ENCODE measurements at regions not wholly inside any gene's neighbourhood (a gene's known extent, or its start where the extent isn't known, plus 50 kb on each side); places are given as distances from the start of the nearest gene placed in this dataset.
"Not testable (repeated sequence)": the region's sequence is repeated elsewhere in the genome, so short reads cannot be mapped to it uniquely, and the experiment has no call there.

DNA sequence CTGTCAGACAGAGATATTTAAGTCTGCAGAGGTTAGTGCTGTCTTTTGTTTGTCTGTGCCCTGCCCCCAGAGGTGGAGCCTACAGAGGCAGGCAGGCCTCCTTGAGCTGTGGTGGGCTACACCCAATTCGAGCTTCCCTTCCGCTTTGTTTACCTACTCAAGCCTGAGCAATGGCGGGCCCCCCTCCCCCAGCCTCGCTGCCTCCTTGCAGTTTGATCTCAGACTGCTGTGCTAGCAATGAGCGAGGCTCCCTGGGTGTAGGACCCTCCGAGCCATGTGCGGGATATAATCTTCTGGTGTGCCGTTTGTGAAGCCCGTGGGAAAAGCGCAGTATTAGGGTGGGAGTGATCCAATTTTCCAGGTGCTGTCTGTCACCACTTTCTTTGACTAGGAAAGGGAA is 366.3 kb upstream of the MAGEB18 start:
- TF ChIP-seq, protein P1, sequence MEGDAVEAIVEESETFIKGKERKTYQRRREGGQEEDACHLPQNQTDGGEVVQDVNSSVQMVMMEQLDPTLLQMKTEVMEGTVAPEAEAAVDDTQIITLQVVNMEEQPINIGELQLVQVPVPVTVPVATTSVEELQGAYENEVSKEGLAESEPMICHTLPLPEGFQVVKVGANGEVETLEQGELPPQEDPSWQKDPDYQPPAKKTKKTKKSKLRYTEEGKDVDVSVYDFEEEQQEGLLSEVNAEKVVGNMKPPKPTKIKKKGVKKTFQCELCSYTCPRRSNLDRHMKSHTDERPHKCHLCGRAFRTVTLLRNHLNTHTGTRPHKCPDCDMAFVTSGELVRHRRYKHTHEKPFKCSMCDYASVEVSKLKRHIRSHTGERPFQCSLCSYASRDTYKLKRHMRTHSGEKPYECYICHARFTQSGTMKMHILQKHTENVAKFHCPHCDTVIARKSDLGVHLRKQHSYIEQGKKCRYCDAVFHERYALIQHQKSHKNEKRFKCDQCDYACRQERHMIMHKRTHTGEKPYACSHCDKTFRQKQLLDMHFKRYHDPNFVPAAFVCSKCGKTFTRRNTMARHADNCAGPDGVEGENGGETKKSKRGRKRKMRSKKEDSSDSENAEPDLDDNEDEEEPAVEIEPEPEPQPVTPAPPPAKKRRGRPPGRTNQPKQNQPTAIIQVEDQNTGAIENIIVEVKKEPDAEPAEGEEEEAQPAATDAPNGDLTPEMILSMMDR (conservative IDR thresholded peaks at IDR 0.05; ENCODE audit: low read depth, low read length) = not testable (repeated sequence)
- not testable (repeated sequence) for TF ChIP-seq EZH2 (IDR thresholded peaks at IDR 0.05; ENCODE audit: low read length, unreplicated experiment); EZH2phosphoT487 (IDR thresholded peaks at IDR 0.05; ENCODE audit: borderline replicate concordance, low read length)
